ENCODE measurements at regions not wholly inside any gene's neighbourhood (a gene's known extent, or its start where the extent isn't known, plus 50 kb on each side); places are given as distances from the start of the nearest gene placed in this dataset.

DNA sequence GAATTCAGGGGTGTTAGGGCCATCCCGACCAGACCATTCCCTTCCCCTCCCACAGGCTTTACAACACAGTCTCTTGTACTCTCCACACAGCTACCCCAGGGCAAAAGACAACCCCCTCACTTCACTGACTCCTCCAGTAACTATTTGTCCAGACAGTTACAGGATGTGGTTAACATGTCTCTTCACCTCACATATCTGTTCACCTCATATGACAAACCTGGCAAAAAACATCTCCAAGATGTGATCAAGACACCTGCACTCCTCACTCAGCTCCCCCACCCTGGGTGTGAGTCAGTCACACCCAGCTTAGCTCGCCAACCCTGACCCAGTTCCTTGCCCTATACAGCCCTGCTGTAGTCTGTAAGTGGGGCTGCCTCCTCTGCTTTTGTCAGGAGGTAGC, 490.5 kb upstream of the CHRM3 start:
- no peak for DNase-seq

- DNase-seq: no peak
Measured at GRCh38 chr1:238892612-238893011, 493.8 kb upstream of the CHRM3 start.

DNA sequence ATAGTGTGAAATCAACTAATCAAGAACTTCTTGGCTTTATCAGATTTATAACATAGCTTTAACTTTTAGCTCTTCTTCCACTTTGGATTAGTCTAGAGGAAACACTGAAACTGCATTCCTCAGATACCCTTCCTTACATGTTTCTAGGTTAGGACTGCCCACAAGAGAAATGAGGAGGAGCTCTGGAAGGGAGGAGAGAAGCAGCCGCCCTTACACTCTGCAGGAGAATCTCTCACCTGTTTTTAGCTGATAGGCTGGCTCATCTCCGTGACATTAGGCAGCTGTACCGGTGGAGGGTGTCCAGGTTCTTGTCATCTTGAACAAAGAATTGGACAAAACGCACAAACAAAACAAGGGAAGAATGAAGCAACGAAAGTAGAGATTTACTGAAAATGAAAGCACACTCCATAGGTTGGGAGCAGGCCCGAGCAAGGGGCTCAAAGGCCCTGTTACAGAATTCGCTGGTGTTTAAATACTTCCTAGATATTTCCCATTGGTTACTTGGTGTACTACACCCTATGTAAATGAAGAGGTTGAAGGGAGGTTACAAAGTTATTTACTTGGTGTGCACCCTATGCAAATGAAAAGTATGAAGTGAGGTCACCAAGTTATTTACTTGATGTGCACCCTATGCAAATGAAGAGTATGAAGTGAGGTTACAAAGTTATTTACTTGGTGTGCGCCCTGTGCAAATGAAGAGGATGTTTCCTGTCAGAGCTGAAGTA, 524.9 kb upstream of the CHRM3 start:
- DNase-seq: no peak

DNA sequence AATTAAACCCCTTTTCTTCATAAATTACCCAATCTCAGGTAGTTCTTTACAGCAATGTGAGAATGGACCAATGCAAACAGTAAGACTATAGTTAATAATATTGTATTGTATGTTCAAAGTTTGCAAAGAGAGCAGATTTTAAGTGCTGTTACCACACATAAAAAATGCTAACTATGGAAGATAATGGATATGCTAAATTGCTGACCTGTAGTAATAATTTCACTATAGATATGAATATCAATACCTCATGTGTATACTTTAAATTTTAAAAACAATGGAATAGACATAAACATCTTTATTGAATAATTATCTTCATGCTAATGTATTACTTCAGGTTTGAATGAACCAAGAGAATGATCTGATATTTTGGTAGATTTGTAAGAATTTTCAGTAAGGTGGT, 552.4 kb upstream of the CHRM3 start:
- DNase-seq: no peak

DNA sequence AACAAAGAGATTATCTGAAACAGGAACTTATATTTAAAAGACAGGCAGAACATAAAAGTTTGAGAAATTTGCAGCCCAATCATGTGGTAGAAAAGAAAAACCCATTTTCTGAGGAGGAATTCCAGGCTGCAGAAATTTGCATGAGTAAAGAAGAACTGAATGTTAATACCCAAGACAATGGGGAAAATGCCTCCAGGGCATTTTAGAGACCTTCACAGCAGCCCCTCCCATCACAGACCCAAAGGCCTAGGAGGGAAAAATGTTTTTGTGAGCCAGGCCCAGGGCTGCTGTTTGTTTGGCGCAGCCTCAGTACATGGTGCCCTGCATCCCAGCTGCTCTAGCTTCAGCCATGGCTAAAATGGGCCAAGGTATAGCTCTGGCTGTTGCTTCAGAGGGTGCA, 554.3 kb upstream of the CHRM3 start:
- DNase-seq: no peak

GRCh38 chr1:238830036-238830611, 556.2 kb upstream of the CHRM3 start:
- DNase-seq: no peak

- no peak for DNase-seq
Measured at GRCh38 chr1:238826891-238827290, 559.5 kb upstream of the CHRM3 start.

GRCh38 chr1:238823416-238823815, 563.0 kb upstream of the CHRM3 start:
- no peak for DNase-seq

- no peak for DNase-seq
Measured at GRCh38 chr1:238811211-238811879, 575.0 kb upstream of the CHRM3 start.

DNA sequence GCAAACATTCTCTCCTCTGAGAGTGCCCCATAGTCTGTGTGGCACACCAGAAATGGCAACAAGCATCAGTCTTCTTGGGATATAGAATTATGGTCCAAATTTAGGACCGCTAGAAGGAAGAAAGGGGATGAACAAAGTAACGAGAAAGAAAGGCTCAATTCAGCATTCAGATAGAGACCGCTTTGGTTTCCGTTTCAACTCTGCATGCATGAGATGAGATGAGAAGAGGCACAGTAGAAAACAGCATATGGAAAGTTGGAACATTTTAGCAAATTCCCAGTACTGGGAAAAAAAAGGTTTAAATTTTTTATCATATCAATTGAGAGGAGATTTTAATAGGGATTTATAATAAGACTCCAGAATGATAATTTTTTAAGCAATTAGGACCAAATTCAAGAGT, 595.5 kb upstream of the CHRM3 start:
- DNase-seq: no peak

- DNase-seq: no peak
Measured at GRCh38 chr1:238789916-238790667, 596.3 kb upstream of the CHRM3 start.

GRCh38 chr1:238787471-238787870, 598.9 kb upstream of the CHRM3 start:
- no peak for DNase-seq

DNA sequence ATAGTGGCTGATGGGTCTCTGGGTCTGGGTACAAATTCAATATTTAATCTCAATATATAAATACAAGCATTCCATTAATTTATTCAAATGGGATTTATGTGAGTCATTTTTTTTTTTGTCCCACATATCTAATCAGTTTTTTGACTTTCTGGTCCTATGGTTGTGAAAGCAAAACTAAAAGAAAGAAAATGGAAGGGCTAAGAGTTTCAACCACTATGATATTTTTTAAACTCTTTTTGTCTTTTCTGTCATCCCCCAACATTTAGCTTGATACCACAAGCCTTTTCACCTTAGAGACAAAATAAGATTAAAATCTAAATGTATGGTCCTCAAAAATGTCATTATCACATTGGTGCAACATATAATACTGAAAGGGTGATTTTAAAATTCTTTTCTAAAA, 602.7 kb upstream of the CHRM3 start:
- DNase-seq: no peak

GRCh38 chr1:238779716-238780115, 606.7 kb upstream of the CHRM3 start:
- DNase-seq: no peak

- DNase-seq: no peak
Measured at GRCh38 chr1:238778113-238778512, 608.3 kb upstream of the CHRM3 start.

GRCh38 chr1:238777551-238777950, 608.8 kb upstream of the CHRM3 start:
- DNase-seq: no peak

DNA sequence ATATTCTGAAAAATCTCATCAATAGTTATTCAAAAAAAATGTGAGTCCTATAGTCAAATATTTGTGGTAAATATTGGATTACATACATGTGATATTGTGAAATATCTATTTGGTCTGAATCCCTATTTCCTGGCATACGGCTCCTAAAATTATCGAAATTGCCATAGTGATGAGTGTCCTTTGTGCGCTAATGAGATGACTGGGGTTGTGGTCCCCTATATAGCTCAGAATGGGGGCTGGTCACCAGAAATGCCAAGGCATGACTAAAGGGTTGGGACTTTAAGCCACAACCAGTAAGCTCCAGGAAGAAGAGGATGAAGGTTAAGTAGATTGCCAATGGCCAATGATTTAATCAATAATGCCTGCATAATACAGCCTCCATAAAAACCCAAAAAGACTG, 610.2 kb upstream of the CHRM3 start:
- DNase-seq: no peak

- no peak for DNase-seq
Measured at GRCh38 chr1:238772322-238772721, 614.0 kb upstream of the CHRM3 start.

GRCh38 chr1:238767321-238767720, 619.0 kb upstream of the CHRM3 start:
- no peak for DNase-seq

DNA sequence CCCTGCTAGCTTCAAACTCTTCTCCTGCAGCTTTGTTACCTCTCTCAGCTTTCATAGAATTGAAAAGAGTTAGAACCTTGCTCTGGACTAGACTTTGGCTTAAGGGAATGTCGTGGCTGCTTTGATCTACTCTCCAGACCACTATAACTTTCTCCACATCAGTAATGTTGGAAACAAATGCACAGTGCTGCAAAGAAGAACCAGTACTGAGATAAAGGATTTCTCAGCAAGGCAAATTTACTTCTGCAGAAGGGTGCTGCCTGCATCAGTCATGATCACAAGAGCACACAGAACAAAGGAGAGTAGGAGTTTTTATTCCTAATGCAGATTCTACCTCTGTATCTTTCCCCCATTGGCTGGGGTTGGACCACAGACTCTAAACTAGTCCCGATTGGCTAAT, 621.6 kb upstream of the CHRM3 start:
- DNase-seq: no peak

DNA sequence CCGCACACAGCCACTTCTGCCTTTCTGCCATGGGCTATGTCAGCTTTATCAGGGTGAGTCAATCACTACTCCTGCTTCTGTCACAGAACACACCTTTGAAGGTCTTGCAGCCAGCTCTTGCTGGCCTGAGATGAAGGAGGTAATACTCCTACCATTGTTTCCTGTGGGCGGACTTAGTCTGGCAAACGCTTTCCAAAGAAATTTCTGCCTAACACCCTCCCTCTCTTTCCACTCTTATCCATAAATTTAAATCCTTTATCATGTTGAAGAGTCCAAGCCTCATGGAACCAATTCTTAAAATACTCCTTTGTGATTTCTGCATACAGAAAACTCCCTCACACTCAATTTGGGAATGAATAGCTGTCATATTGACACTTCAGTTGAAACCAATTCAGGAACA, 633.1 kb upstream of the CHRM3 start:
- DNase-seq: no peak

DNA sequence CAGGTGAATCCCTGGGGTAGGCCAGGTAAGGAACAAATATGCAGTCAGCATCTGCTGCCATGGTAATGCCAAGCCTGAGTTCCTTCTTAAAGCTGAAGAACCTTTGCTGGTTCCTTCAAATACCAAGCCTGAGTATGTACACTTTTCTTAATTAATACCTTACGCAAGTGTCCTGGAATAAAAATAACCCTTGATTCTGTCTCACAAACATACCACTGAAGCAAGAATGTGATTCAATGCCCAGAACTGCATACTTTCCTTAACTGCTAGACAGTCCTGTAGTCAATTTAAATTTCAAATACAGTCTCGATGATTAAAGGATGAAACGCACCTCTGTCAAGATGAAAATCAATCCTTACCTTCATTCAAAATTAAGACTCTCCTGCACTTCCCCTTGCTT, 634.0 kb upstream of the CHRM3 start:
- no peak for DNase-seq

- no peak for DNase-seq
Measured at GRCh38 chr1:238745069-238745468, 641.3 kb upstream of the CHRM3 start.

DNA sequence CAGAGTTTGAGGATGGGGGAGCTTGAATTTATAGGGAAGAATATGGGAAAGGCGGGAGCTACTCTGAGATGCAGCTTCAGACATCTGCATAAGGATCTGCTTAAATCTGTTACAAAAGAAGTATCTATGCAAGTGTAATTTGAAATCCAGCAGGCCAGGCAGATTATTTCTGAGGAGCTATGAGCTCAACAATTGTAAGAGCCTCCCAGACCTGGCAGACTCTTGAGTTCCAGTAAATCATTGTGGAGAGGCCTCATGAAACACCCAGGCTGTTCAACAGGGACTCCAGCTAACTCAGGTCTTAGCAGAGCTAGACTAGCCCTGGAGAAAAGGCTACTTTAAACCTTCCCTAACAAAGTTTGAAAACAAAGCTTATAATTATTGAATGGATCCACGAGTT, 647.5 kb upstream of the CHRM3 start:
- no peak for DNase-seq

Measured in CD4-positive, alpha-beta T cell treated with Interleukin-21 for 1 hour (primary cell).